ENCODE measurements at regions not wholly inside any gene's neighbourhood (a gene's known extent, or its start where the extent isn't known, plus 50 kb on each side); places are given as distances from the start of the nearest gene placed in this dataset.

DNA sequence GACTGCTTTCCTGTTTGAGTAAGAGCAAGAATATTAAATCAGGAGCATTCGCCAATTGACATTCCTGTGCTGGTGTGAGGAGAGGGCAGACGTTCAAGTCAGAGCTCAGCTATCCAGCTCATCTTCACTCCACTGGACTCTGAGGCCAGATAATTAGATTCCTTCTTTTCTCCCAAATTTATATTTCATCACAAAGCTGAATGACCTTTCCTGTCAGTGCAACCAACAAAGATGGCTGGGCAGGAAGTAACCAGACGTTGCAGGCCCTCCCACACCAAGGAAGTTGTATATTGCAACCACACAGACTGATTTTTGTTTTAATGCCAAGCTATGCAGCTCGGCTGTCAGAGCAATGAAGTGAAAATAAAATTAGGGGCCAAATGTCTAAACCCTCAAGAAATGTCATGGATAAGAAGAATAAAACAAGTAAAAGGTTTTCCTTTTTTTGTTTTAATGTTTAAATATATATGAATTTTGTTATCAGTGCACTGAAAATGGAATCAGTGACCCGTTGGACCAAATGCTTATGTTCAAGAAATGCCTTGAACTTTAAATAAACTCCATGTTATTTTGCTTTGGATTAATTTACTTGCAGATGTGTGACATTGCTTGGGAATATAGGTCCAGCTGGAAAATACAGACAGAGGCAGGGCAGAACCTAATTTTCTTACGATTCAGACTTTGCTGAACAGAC lies 578.9 kb upstream of the FAT1 start:
- Histone ChIP-seq H3K4me1 (ENCODE audit: control insufficient read depth in 1 of 2, insufficient read depth in 1 of 2, low read depth in 1 of 2, low read length in 1 of 2) (no peaks in the 10 kb centered on the region), H3K27ac (no peak overlapping the region), H3K4me3 (ENCODE audit: low read depth in 1 of 2, low read length in 1 of 2) (no peak overlapping the region), H3K36me3 (no peaks in the 10 kb centered on the region), H3K27me3 (no peaks in the 10 kb centered on the region), H3K9me3 (no peaks in the 10 kb centered on the region)
- no peak for TF ChIP-seq CTCF (IDR thresholded peaks at IDR 0.05)

GRCh38 chr4:187304133-187304532 lies 580.5 kb upstream of the FAT1 start:
- no peaks in the 10 kb centered on the region for H3K4me1 ChIP-seq (ENCODE audit: control insufficient read depth in 1 of 2, insufficient read depth in 1 of 2, low read depth in 1 of 2, low read length in 1 of 2)
- no peak overlapping the region for H3K27ac ChIP-seq
- TF ChIP-seq CTCF (IDR thresholded peaks at IDR 0.05) = no peak
- no peak overlapping the region for H3K4me3 ChIP-seq (ENCODE audit: low read depth in 1 of 2, low read length in 1 of 2)
- no peaks in the 10 kb centered on the region for H3K36me3 ChIP-seq
- H3K27me3 ChIP-seq = no peaks in the 10 kb centered on the region
- H3K9me3 ChIP-seq = no peaks in the 10 kb centered on the region

GRCh38 chr4:187307131-187307530 lies 583.5 kb upstream of the FAT1 start:
- H3K36me3 ChIP-seq = no peaks in the 10 kb centered on the region
- no peaks in the 10 kb centered on the region for H3K27me3 ChIP-seq
- no peaks in the 10 kb centered on the region for H3K9me3 ChIP-seq
- H3K27ac ChIP-seq = no peak overlapping the region
- H3K4me1 ChIP-seq (ENCODE audit: control insufficient read depth in 1 of 2, insufficient read depth in 1 of 2, low read depth in 1 of 2, low read length in 1 of 2) = no peaks in the 10 kb centered on the region
- no peak overlapping the region for H3K4me3 ChIP-seq (ENCODE audit: low read depth in 1 of 2, low read length in 1 of 2)
- no peak for TF ChIP-seq CTCF (IDR thresholded peaks at IDR 0.05)

DNA sequence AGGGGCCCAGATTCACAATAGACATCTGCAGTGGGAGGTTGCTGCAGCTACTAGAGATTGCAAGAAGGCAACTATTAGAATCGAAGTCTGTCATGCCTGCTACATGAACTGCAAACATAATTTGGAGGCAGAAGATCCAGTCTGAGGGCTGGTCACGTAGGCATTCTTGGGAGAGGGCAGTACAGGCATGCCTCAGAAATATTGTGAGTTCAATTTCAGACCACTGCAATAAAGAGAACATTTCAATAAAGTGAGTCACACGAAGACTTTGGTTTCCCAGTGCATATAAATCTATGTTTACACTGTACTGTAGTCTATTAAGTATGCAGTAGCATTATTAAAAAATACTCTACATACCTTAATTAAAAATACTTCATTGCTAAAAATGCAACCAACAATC lies 585.8 kb upstream of the FAT1 start:
- no peak for TF ChIP-seq CTCF (IDR thresholded peaks at IDR 0.05)
- Histone ChIP-seq H3K4me3 (ENCODE audit: low read depth in 1 of 2, low read length in 1 of 2) (no peak overlapping the region), H3K9me3 (no peaks in the 10 kb centered on the region), H3K36me3 (no peaks in the 10 kb centered on the region), H3K27me3 (no peaks in the 10 kb centered on the region), H3K27ac (no peak overlapping the region), H3K4me1 (ENCODE audit: control insufficient read depth in 1 of 2, insufficient read depth in 1 of 2, low read depth in 1 of 2, low read length in 1 of 2) (no peaks in the 10 kb centered on the region)

GRCh38 chr4:187312299-187312698 lies 588.6 kb upstream of the FAT1 start:
- Histone ChIP-seq H3K27me3 (no peaks in the 10 kb centered on the region), H3K4me3 (ENCODE audit: low read depth in 1 of 2, low read length in 1 of 2) (no peak overlapping the region), H3K27ac (no peak overlapping the region), H3K4me1 (ENCODE audit: control insufficient read depth in 1 of 2, insufficient read depth in 1 of 2, low read depth in 1 of 2, low read length in 1 of 2) (no peaks in the 10 kb centered on the region), H3K9me3 (no peaks in the 10 kb centered on the region), H3K36me3 (no peaks in the 10 kb centered on the region)
- no peak for TF ChIP-seq CTCF (IDR thresholded peaks at IDR 0.05)

Measured in neutrophil (primary cell).